ENCODE measurements at regions not wholly inside any gene's neighbourhood (a gene's known extent, or its start where the extent isn't known, plus 50 kb on each side); places are given as distances from the start of the nearest gene placed in this dataset.

GRCh38 chr15:62497356-62497755 lies 332.3 kb upstream of the C2CD4B start:
- Mint-ChIP-seq H3K4me3 (no peak overlapping the region), H3K27ac (no peak overlapping the region), H3K4me1 (ENCODE audit: low read depth) (no peaks in the 10 kb centered on the region), H3K27me3 (ENCODE audit: low read depth) (no peaks in the 10 kb centered on the region), H3K9me3 (no peaks in the 10 kb centered on the region), H3K36me3 (ENCODE audit: low read depth) (no peaks in the 10 kb centered on the region)
- DNase-seq = no peak
- intact Hi-C loops (cut with micrococcal nuclease) = no loop called here
- CTCF ChIA-PET = no interaction called here

GRCh38 chr15:62498278-62498677 lies 333.2 kb upstream of the C2CD4B start:
- Mint-ChIP-seq H3K27ac (no peak overlapping the region), H3K36me3 (ENCODE audit: low read depth) (no peaks in the 10 kb centered on the region), H3K4me3 (no peak overlapping the region), H3K27me3 (ENCODE audit: low read depth) (no peaks in the 10 kb centered on the region), H3K4me1 (ENCODE audit: low read depth) (no peaks in the 10 kb centered on the region), H3K9me3 (no peaks in the 10 kb centered on the region)
- intact Hi-C loops (cut with micrococcal nuclease) = no loop called here
- no peak for DNase-seq
- CTCF ChIA-PET = no interaction called here

- Mint-ChIP-seq H3K27me3 (ENCODE audit: low read depth) (no peaks in the 10 kb centered on the region), H3K4me3 (no peak overlapping the region), H3K4me1 (ENCODE audit: low read depth) (no peaks in the 10 kb centered on the region), H3K36me3 (ENCODE audit: low read depth) (no peaks in the 10 kb centered on the region), H3K27ac (no peak overlapping the region), H3K9me3 (no peaks in the 10 kb centered on the region)
- no peak for DNase-seq
- intact Hi-C loops (cut with micrococcal nuclease) = no loop called here
- CTCF ChIA-PET = no interaction called here
Measured at GRCh38 chr15:62498712-62499111, 333.6 kb upstream of the C2CD4B start.

GRCh38 chr15:62500325-62500724 lies 335.2 kb upstream of the C2CD4B start:
- CTCF ChIA-PET = no interaction called here
- DNase-seq = no peak
- Mint-ChIP-seq H3K4me1 (ENCODE audit: low read depth) (no peaks in the 10 kb centered on the region), H3K9me3 (no peaks in the 10 kb centered on the region), H3K4me3 (no peak overlapping the region), H3K27me3 (ENCODE audit: low read depth) (no peaks in the 10 kb centered on the region), H3K36me3 (ENCODE audit: low read depth) (no peaks in the 10 kb centered on the region), H3K27ac (no peak overlapping the region)
- intact Hi-C loops (cut with micrococcal nuclease) = no loop called here

DNA sequence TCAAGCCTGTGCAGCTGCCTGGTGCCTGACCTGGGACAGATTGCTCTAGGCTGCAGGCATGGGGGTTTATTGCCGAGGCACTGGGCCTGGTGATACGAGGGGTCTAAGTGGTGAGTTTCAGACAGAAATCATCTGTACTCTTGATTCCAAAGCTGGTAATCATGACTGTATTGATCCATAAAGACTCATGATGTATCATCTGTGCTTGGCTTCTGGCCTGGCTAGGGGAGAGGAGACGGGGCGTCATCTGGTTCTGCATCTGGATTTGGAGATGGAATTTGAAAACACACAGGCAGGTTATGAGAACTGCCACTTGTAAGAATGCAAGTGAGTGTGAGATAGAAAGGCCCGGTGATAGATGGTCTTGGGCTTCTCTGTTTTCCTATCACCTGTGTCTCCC lies 337.4 kb upstream of the C2CD4B start:
- no peaks in the 10 kb centered on the region for H3K36me3 Mint-ChIP-seq (ENCODE audit: low read depth)
- H3K27me3 Mint-ChIP-seq (ENCODE audit: low read depth) = peaks cover under 1% of the 10 kb centered on the region
- H3K4me3 Mint-ChIP-seq = no peak overlapping the region
- no peak overlapping the region for H3K27ac Mint-ChIP-seq
- H3K4me1 Mint-ChIP-seq (ENCODE audit: low read depth) = no peaks in the 10 kb centered on the region
- no peak for DNase-seq
- H3K9me3 Mint-ChIP-seq = no peaks in the 10 kb centered on the region
- CTCF ChIA-PET = no interaction called here
- intact Hi-C loops (cut with micrococcal nuclease) = no loop called here

DNA sequence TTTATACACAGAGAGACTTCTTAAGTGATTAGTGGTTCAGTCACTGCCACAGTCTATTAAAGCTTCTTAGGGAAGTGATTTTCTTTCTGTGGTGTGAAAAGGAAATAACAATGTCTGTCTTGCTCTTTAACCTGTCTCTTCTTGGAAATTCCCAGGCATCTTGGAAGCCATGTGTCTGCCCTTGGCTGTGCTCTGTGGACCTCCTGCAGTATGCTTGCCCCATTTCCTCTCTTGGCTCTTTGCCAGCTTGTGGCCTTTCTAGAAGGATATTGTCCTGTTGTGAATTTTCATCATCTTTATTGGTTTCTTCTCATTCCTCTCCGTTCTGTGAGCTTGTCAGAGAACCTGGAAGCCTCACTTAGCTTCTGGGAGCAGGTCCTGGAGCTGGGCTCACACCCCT lies 338.4 kb upstream of the C2CD4B start:
- DNase-seq = no peak
- Mint-ChIP-seq H3K4me1 (ENCODE audit: low read depth) (no peaks in the 10 kb centered on the region), H3K9me3 (no peaks in the 10 kb centered on the region), H3K36me3 (ENCODE audit: low read depth) (no peaks in the 10 kb centered on the region), H3K27ac (no peak overlapping the region), H3K4me3 (no peak overlapping the region), H3K27me3 (ENCODE audit: low read depth) (peaks cover 2% of the 10 kb centered on the region)
- intact Hi-C loops (cut with micrococcal nuclease) = no loop called here
- CTCF ChIA-PET = no interaction called here

DNA sequence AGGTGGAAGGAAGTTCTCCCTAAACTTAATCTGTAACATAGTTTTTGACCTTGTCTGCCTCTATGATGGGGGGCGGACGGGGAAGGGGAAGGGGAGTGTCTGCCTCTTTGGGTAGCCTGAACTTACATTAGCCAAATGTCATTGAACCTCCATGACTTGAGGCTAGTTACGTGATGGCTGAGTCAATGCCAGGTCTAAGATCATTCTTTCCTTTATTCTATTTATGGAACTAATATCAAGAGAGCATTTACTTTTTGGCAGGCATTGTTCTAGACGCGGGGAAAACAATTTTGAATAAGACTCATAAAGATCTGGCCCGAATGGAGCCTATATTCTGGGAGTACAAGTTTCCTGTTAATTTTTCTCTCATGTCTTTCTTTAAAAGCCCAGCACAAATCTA lies 340.7 kb upstream of the C2CD4B start:
- H3K4me3 Mint-ChIP-seq = no peak overlapping the region
- no peak for DNase-seq
- no peaks in the 10 kb centered on the region for H3K36me3 Mint-ChIP-seq (ENCODE audit: low read depth)
- no peaks in the 10 kb centered on the region for H3K4me1 Mint-ChIP-seq (ENCODE audit: low read depth)
- CTCF ChIA-PET = no interaction called here
- intact Hi-C loops (cut with micrococcal nuclease) = no loop called here
- H3K27me3 Mint-ChIP-seq (ENCODE audit: low read depth) = peaks cover 6% of the 10 kb centered on the region
- no peaks in the 10 kb centered on the region for H3K9me3 Mint-ChIP-seq
- H3K27ac Mint-ChIP-seq = no peak overlapping the region

DNA sequence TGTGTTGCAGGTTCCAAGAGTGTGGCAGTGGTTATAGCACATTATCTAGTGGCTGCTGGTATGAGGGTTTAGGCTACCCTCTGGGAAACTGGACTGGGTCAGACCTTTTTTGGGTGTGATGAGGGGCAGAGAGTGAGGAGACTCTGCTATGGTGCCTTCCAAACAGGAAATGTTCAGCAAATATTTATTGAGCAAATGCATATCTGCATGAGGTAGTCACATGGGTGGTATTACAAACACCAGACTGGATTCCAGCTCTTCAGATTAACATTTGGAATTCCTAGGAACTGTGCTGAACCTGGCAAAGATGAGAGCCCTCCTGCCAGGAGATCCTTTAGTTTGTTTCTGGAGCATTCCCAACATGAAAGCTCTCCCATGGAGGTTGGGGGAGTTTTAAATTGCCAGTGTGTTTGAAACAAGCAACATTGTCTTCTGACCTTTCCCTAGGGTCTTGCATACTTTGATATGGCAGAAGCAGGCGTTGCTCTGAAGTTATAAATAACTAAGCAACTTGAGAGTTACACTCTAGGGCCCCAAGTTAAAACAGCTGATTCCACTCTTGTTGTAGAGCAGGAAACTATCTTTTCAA lies 341.2 kb upstream of the C2CD4B start:
- intact Hi-C loops (cut with micrococcal nuclease) = no loop called here
- Mint-ChIP-seq H3K27ac (no peak overlapping the region), H3K27me3 (ENCODE audit: low read depth) (peaks cover 6% of the 10 kb centered on the region), H3K36me3 (ENCODE audit: low read depth) (no peaks in the 10 kb centered on the region), H3K9me3 (no peaks in the 10 kb centered on the region), H3K4me1 (ENCODE audit: low read depth) (no peaks in the 10 kb centered on the region), H3K4me3 (no peak overlapping the region)
- DNase-seq = no peak
- CTCF ChIA-PET = no interaction called here

- Mint-ChIP-seq H3K9me3 (no peaks in the 10 kb centered on the region), H3K4me3 (no peak overlapping the region)
- CTCF ChIA-PET = no interaction called here
Measured at GRCh38 chr15:62509395-62509958, 344.4 kb upstream of the C2CD4B start.

GRCh38 chr15:62510791-62511190 lies 345.7 kb upstream of the C2CD4B start:
- H3K4me1 Mint-ChIP-seq (ENCODE audit: low read depth) = no peaks in the 10 kb centered on the region

More at GRCh38 chr15:62509395-62509958, 344.4 kb upstream of the C2CD4B start:
- Mint-ChIP-seq H3K4me1 (ENCODE audit: low read depth) (no peaks in the 10 kb centered on the region), H3K27me3 (ENCODE audit: low read depth) (peaks cover 10% of the 10 kb centered on the region), H3K36me3 (ENCODE audit: low read depth) (no peaks in the 10 kb centered on the region), H3K27ac (no peak overlapping the region)
- no peak for DNase-seq
- intact Hi-C loops (cut with micrococcal nuclease) = no loop called here

GRCh38 chr15:62512904-62513303 lies 347.8 kb upstream of the C2CD4B start:
- peaks cover 14% of the 10 kb centered on the region for H3K27me3 Mint-ChIP-seq (ENCODE audit: low read depth)
- intact Hi-C loops (cut with micrococcal nuclease) = no loop called here
- H3K9me3 Mint-ChIP-seq = no peaks in the 10 kb centered on the region
- no peak for DNase-seq
- no peak overlapping the region for H3K27ac Mint-ChIP-seq
- H3K4me1 Mint-ChIP-seq (ENCODE audit: low read depth) = no peaks in the 10 kb centered on the region
- CTCF ChIA-PET = no interaction called here
- no peaks in the 10 kb centered on the region for H3K36me3 Mint-ChIP-seq (ENCODE audit: low read depth)
- no peak overlapping the region for H3K4me3 Mint-ChIP-seq

More at GRCh38 chr15:62510791-62511190, 345.7 kb upstream of the C2CD4B start:
- no peak for DNase-seq
- no peaks in the 10 kb centered on the region for H3K36me3 Mint-ChIP-seq (ENCODE audit: low read depth)
- peaks cover 10% of the 10 kb centered on the region for H3K27me3 Mint-ChIP-seq (ENCODE audit: low read depth)
- H3K27ac Mint-ChIP-seq = no peak overlapping the region
- intact Hi-C loops (cut with micrococcal nuclease) = no loop called here
- CTCF ChIA-PET = no interaction called here
- H3K4me3 Mint-ChIP-seq = no peak overlapping the region
- no peaks in the 10 kb centered on the region for H3K9me3 Mint-ChIP-seq

DNA sequence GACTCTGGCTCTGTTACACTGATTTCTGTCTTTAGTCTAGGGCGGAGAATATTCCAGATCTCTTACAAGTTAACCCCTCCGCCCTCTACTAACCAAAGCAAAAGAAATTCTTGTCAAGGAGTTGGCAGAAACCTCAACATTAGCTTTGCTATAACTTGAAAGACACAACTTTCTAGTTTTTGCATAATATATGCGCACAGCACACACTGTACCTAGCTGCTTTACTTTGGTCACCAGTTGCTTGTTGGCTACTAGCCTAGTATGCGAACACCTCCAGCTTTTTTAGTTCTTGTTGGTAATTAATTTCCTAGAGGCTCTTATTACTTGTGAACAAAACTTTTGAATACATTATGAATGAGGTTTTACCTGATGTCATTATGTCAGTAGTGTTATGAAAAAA lies 348.8 kb upstream of the C2CD4B start:
- no peaks in the 10 kb centered on the region for H3K36me3 Mint-ChIP-seq (ENCODE audit: low read depth)
- no peak overlapping the region for H3K27ac Mint-ChIP-seq
- H3K27me3 Mint-ChIP-seq (ENCODE audit: low read depth) = peaks cover 14% of the 10 kb centered on the region
- H3K9me3 Mint-ChIP-seq = no peaks in the 10 kb centered on the region
- intact Hi-C loops (cut with micrococcal nuclease) = no loop called here
- DNase-seq = no peak
- no peaks in the 10 kb centered on the region for H3K4me1 Mint-ChIP-seq (ENCODE audit: low read depth)
- CTCF ChIA-PET = no interaction called here
- no peak overlapping the region for H3K4me3 Mint-ChIP-seq

DNA sequence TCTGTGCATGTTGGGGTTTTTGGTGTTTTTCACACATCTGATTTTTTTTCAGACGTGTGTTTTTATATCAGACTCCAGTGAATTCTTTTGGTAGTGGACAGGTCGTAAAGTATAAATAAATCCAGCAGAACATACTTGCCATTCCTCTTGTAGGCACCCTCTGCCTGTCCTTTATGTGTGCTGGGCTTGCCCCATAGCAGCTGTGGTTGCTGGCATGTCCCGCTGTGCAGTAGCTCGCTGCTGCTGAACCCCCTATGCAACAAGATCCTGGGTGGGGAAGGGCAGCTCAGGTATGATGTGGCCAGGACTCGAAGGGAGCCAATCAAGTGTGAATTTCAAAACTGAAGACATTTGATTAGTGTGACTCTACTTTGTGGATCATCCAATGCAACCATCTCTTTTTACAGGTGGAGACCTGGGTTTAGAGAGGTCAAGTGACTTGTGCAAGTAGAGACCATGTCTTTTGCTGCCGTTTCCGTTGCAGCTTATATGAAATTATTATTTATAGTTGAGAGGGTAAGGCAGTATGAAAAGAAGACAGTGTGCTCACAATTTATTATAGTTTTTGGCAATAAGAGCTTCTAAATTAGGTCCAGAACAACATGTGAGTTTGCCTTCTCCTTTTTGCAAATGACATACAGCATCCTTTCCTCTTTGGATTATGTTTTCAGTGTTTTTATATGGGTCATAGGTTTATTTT lies 350.8 kb upstream of the C2CD4B start:
- peaks cover 12% of the 10 kb centered on the region for H3K27me3 Mint-ChIP-seq (ENCODE audit: low read depth)
- DNase-seq = no peak
- no peaks in the 10 kb centered on the region for H3K9me3 Mint-ChIP-seq
- CTCF ChIA-PET = no interaction called here
- H3K27ac Mint-ChIP-seq = no peak overlapping the region
- intact Hi-C loops (cut with micrococcal nuclease) = no loop called here
- H3K4me3 Mint-ChIP-seq = no peak overlapping the region
- H3K36me3 Mint-ChIP-seq (ENCODE audit: low read depth) = no peaks in the 10 kb centered on the region
- no peaks in the 10 kb centered on the region for H3K4me1 Mint-ChIP-seq (ENCODE audit: low read depth)

Measured in activated naive CD4-positive, alpha-beta T cell treated with anti-CD3 and anti-CD28 coated beads for 36 hours (primary cell).